HEK293 (cell line): ENCODE measurements at regions not wholly inside any gene's neighbourhood (a gene's known extent, or its start where the extent isn't known, plus 50 kb on each side); places are given as distances from the start of the nearest gene placed in this dataset.

Experiments used
- ATF2 ChIP-seq: fragments of 450-650 bp; formaldehyde crosslinking; IDR thresholded peaks from 2 replicates; pipeline ENCODE4 v1.5.1; 2016; ENCODE audit warnings: missing biosample characterization, missing genetic modification characterization, low read depth
- CTCF ChIP-seq: fragments of 450-650 bp; formaldehyde crosslinking; IDR thresholded peaks from 2 replicates; pipeline ENCODE4 v1.5.1; 2016; ENCODE audit warnings: missing biosample characterization, missing genetic modification characterization
- HOXC10 ChIP-seq: sonication (generic); formaldehyde crosslinking; IDR thresholded peaks from 2 replicates; pipeline ENCODE4 v1.8.1; 2023; ENCODE audit warnings: mild to moderate bottlenecking, missing genetic modification reagents
- KLF9 ChIP-seq: fragments of 450-650 bp; formaldehyde crosslinking; IDR thresholded peaks from 2 replicates; pipeline ENCODE4 v1.5.1; 2016; ENCODE audit warnings: missing biosample characterization, missing genetic modification characterization, low read depth
- REST ChIP-seq: fragments of 450-650 bp; formaldehyde crosslinking; IDR thresholded peaks from 2 replicates; pipeline ENCODE4 v1.5.1; 2016; ENCODE audit warnings: missing biosample characterization, missing genetic modification characterization
- YY1 ChIP-seq: fragments of 450-650 bp; formaldehyde crosslinking; IDR thresholded peaks from 2 replicates; pipeline ENCODE4 v1.5.1; 2018; ENCODE audit warnings: missing biosample characterization, missing genetic modification characterization
- ZBTB11 ChIP-seq: fragments of 450-650 bp; formaldehyde crosslinking; conservative IDR thresholded peaks from 2 replicates; pipeline ENCODE4 v1.5.1; 2016; ENCODE audit warnings: low read depth, missing biosample characterization, missing genetic modification characterization
- ZBTB6 ChIP-seq: fragments of 450-650 bp; formaldehyde crosslinking; IDR thresholded peaks from 2 replicates; pipeline ENCODE4 v1.5.1; 2017; ENCODE audit warnings: missing biosample characterization, missing genetic modification characterization
- ZNF133 ChIP-seq: fragments of 450-650 bp; formaldehyde crosslinking; IDR thresholded peaks from 2 replicates; pipeline ENCODE4 v1.5.1; 2016; ENCODE audit warnings: missing biosample characterization, missing genetic modification characterization
- ZNF280C ChIP-seq: fragments of 450-650 bp; formaldehyde crosslinking; IDR thresholded peaks from 2 replicates; pipeline ENCODE4 v1.5.1; 2016; ENCODE audit warnings: missing biosample characterization, missing genetic modification characterization
- ZNF768 ChIP-seq: fragments of 450-650 bp; formaldehyde crosslinking; IDR thresholded peaks from 2 replicates; pipeline ENCODE4 v1.5.1; 2018; ENCODE audit warnings: missing biosample characterization, mild to moderate bottlenecking, missing genetic modification characterization
- ZNF777 ChIP-seq: fragments of 450-650 bp; formaldehyde crosslinking; IDR thresholded peaks from 2 replicates; pipeline ENCODE4 v1.5.1; 2017; ENCODE audit warnings: missing biosample characterization, missing genetic modification characterization, borderline replicate concordance
- ZNF791 ChIP-seq: fragments of 450-650 bp; formaldehyde crosslinking; IDR thresholded peaks from 2 replicates; pipeline ENCODE4 v1.5.1; 2016; ENCODE audit warnings: missing biosample characterization, missing genetic modification characterization

GRCh38 chr22:46081831-46082210 is 68.5 kb upstream of the PPARA start:
- TF ChIP-seq CTCF (tag by site-specific recombination) (no peak), HOXC10 (CRISPR knock-in tag) (no peak), ZNF133 (tag by site-specific recombination) (no peak), YY1 (tag by site-specific recombination) (no peak), ZNF777 (no peak), REST (tag by site-specific recombination) (no peak), ZBTB6 (tag by site-specific recombination) (no peak), ZNF768 (tag by site-specific recombination) (no peak), ZNF791 (tag by site-specific recombination) (no peak), ZBTB11 (tag by site-specific recombination) (no peak), ZNF280C (tag by site-specific recombination) (no peak), ATF2 (tag by site-specific recombination) (no peak), KLF9 (tag by site-specific recombination) (no peak)
